ENCODE measurements at regions not wholly inside any gene's neighbourhood (a gene's known extent, or its start where the extent isn't known, plus 50 kb on each side); places are given as distances from the start of the nearest gene placed in this dataset.

GRCh38 chr2:241947004-241947350 lies 77.4 kb downstream of the RTP5 start:
- TF ChIP-seq REST (IDR thresholded peaks at IDR 0.05; ENCODE audit: insufficient replicate concordance, low read depth) = no peak
- no peak for TF ChIP-seq POLR2AphosphoS5 (IDR thresholded peaks at IDR 0.05; ENCODE audit: low read depth)
- TF ChIP-seq SPI1 (IDR thresholded peaks at IDR 0.05; ENCODE audit: borderline replicate concordance, low read depth) = no peak
- TF ChIP-seq CTCF (IDR thresholded peaks at IDR 0.05; ENCODE audit: insufficient read depth, low read length) = no peak
- TF ChIP-seq GABPA (IDR thresholded peaks at IDR 0.05; ENCODE audit: low read depth) = no peak

GRCh38 chr2:241947401-241947800 lies 77.9 kb downstream of the RTP5 start:
- H3K27me3 ChIP-seq (ENCODE audit: insufficient read depth, poor library complexity, severe bottlenecking) = no peaks in the 10 kb centered on the region

More at GRCh38 chr2:241947004-241947350, 77.4 kb downstream of the RTP5 start:
- no peak overlapping the region for H3K4me3 ChIP-seq (replicated peaks; ENCODE audit: insufficient read depth, low read length)
- H3K27me3 ChIP-seq (ENCODE audit: insufficient read depth, poor library complexity, severe bottlenecking) = no peaks in the 10 kb centered on the region
- H3K27ac ChIP-seq (replicated peaks) = no peak overlapping the region
- no peak for DNase-seq (ENCODE audit: low read depth in 1 of 2, low spot score in 1 of 2)

GRCh38 chr2:241947876-241948275 lies 78.3 kb downstream of the RTP5 start:
- no peak for DNase-seq (ENCODE audit: low read depth in 1 of 2, low spot score in 1 of 2)
- Histone ChIP-seq H3K27ac (replicated peaks) (no peak overlapping the region), H3K27me3 (ENCODE audit: insufficient read depth, poor library complexity, severe bottlenecking) (no peaks in the 10 kb centered on the region), H3K4me3 (replicated peaks; ENCODE audit: insufficient read depth, low read length) (no peak overlapping the region)
- no peak for TF ChIP-seq REST (IDR thresholded peaks at IDR 0.05; ENCODE audit: insufficient replicate concordance, low read depth)

More at GRCh38 chr2:241947401-241947800, 77.9 kb downstream of the RTP5 start:
- H3K4me3 ChIP-seq (replicated peaks; ENCODE audit: insufficient read depth, low read length) = no peak overlapping the region
- DNase-seq (ENCODE audit: low read depth in 1 of 2, low spot score in 1 of 2) = no peak
- TF ChIP-seq POLR2AphosphoS5 (IDR thresholded peaks at IDR 0.05; ENCODE audit: low read depth) (no peak), REST (IDR thresholded peaks at IDR 0.05; ENCODE audit: insufficient replicate concordance, low read depth) (no peak), SPI1 (IDR thresholded peaks at IDR 0.05; ENCODE audit: borderline replicate concordance, low read depth) (no peak), CTCF (IDR thresholded peaks at IDR 0.05; ENCODE audit: insufficient read depth, low read length) (no peak), GABPA (IDR thresholded peaks at IDR 0.05; ENCODE audit: low read depth) (no peak)
- no peak overlapping the region for H3K27ac ChIP-seq (replicated peaks)
